ENCODE measurements at regions not wholly inside any gene's neighbourhood (a gene's known extent, or its start where the extent isn't known, plus 50 kb on each side); places are given as distances from the start of the nearest gene placed in this dataset.

DNA sequence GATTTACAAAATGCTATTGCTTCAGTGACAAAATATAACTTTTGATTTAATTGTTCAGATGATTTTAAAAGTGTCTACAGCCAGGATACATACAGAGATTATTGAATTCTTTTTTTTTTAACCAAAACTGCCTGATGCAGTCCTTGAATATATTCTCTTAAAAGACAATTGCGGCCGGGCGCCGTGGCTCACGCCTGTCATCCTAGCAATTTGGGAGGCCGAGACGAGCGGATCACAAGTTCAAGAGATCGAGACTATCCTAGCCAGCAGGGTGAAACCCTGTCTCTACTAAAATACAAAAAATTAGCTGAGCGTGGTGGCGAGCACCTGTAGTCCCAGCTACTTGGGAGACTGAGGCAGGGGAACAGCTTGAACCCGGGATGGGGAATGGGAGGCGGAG, 497.0 kb upstream of the FSIP2 start:
- TF ChIP-seq EP300 (IDR thresholded peaks at IDR 0.05), result no peak
- no peak for TF ChIP-seq CTCF (IDR thresholded peaks at IDR 0.05)
- no peak for TF ChIP-seq POLR2A (IDR thresholded peaks at IDR 0.05)
- TF ChIP-seq POLR2AphosphoS5 (IDR thresholded peaks at IDR 0.05), result no peak
